ENCODE measurements at regions not wholly inside any gene's neighbourhood (a gene's known extent, or its start where the extent isn't known, plus 50 kb on each side); places are given as distances from the start of the nearest gene placed in this dataset.
"Not testable (repeated sequence)": the region's sequence is repeated elsewhere in the genome, so short reads cannot be mapped to it uniquely, and the experiment has no call there.

- not testable (repeated sequence) for DNase-seq (ENCODE audit: low read depth)
Observed at GRCh38 chr2:87263868-87264518, 242.3 kb upstream of the PLGLB1 start.

- DNase-seq (ENCODE audit: low read depth), result not testable (repeated sequence)
Observed at GRCh38 chr2:87275192-87275591, 253.5 kb upstream of the PLGLB1 start.

GRCh38 chr2:87275974-87276629, 254.5 kb upstream of the PLGLB1 start:
- DNase-seq (ENCODE audit: low read depth), result not testable (repeated sequence)

GRCh38 chr2:87276673-87277072, 255.0 kb upstream of the PLGLB1 start:
- DNase-seq (ENCODE audit: low read depth), result not testable (repeated sequence)

GRCh38 chr2:87277734-87278133, 256.1 kb upstream of the PLGLB1 start:
- not testable (repeated sequence) for DNase-seq (ENCODE audit: low read depth)

GRCh38 chr2:87280596-87281355, 259.1 kb upstream of the PLGLB1 start:
- not testable (repeated sequence) for DNase-seq (ENCODE audit: low read depth)

- DNase-seq (ENCODE audit: low read depth), result not testable (repeated sequence)
Observed at GRCh38 chr2:87283735-87284470, 262.3 kb upstream of the PLGLB1 start.

- DNase-seq (ENCODE audit: low read depth), result not testable (repeated sequence)
Observed at GRCh38 chr2:87284471-87284772, 262.8 kb upstream of the PLGLB1 start.

- DNase-seq (ENCODE audit: low read depth), result not testable (repeated sequence)
Observed at GRCh38 chr2:87285139-87285538, 263.5 kb upstream of the PLGLB1 start.

GRCh38 chr2:87290566-87291307, 269.1 kb upstream of the PLGLB1 start:
- not testable (repeated sequence) for DNase-seq (ENCODE audit: low read depth)

GRCh38 chr2:87291400-87292200, 270.0 kb upstream of the PLGLB1 start:
- DNase-seq (ENCODE audit: low read depth), result not testable (repeated sequence)

GRCh38 chr2:87293931-87294594, 272.4 kb upstream of the PLGLB1 start:
- not testable (repeated sequence) for DNase-seq (ENCODE audit: low read depth)

- not testable (repeated sequence) for DNase-seq (ENCODE audit: low read depth)
Observed at GRCh38 chr2:87295135-87295534, 273.5 kb upstream of the PLGLB1 start.

- not testable (repeated sequence) for DNase-seq (ENCODE audit: low read depth)
Observed at GRCh38 chr2:87301349-87301748, 279.7 kb upstream of the PLGLB1 start.

- not testable (repeated sequence) for DNase-seq (ENCODE audit: low read depth)
Observed at GRCh38 chr2:87301871-87302270, 280.2 kb upstream of the PLGLB1 start.

- not testable (repeated sequence) for DNase-seq (ENCODE audit: low read depth)
Observed at GRCh38 chr2:87308621-87309020, 287.0 kb upstream of the PLGLB1 start.

- not testable (repeated sequence) for DNase-seq (ENCODE audit: low read depth)
Observed at GRCh38 chr2:87309785-87310184, 288.1 kb upstream of the PLGLB1 start.

- not testable (repeated sequence) for DNase-seq (ENCODE audit: low read depth)
Observed at GRCh38 chr2:87311896-87312441, 290.3 kb upstream of the PLGLB1 start.

GRCh38 chr2:87314622-87315021, 293.0 kb upstream of the PLGLB1 start:
- DNase-seq (ENCODE audit: low read depth), result not testable (repeated sequence)
